Esophagus squamous epithelium (tissue), 5 donors: ENCODE measurements at regions not wholly inside any gene's neighbourhood (a gene's known extent, or its start where the extent isn't known, plus 50 kb on each side); places are given as distances from the start of the nearest gene placed in this dataset.

Source experiments
- DNase-seq: peaks from one replicate; lab custom pipeline; 2025; lab: John Stamatoyannopoulos, UW
- H3K27ac ChIP-seq, 4 donors: fragments of 200-600 bp; sonication (generic); one replicate each; pipeline ENCODE4 v1.5.1; 2016 to 2019; ENCODE audit warnings: mild to moderate bottlenecking in 1 of 4
- H3K27me3 ChIP-seq, 4 donors: fragments of 200-600 bp; sonication (generic); 1 replicate in 3 of 4; 2 replicates in 1 of 4; pipeline versions ENCODE4 v1.5.1 to v1.6.0; 2017 to 2021; ENCODE audit warnings: antibody characterized with exemption in 1 of 4
- H3K36me3 ChIP-seq, 3 donors: fragments of 200-600 bp; sonication (generic); one replicate each; pipeline ENCODE4 v1.5.1; 2016 to 2019
- H3K4me1 ChIP-seq, 3 donors: fragments of 200-600 bp; sonication (generic); one replicate each; pipeline ENCODE4 v1.5.1; 2017 to 2019
- H3K4me3 ChIP-seq, 4 donors: fragments of 200-600 bp; sonication (generic); 1 replicate in 3 of 4; 2 replicates in 1 of 4; pipeline ENCODE4 v1.5.1; 2016 to 2019; ENCODE audit warnings: mild to moderate bottlenecking in 2 of 4, moderate library complexity in 1 of 4
- H3K9me3 ChIP-seq, 3 donors: fragments of 200-600 bp; sonication (generic); one replicate each; pipeline ENCODE4 v1.5.1; 2016 to 2019
- POLR2A ChIP-seq, 4 donors: fragments of 450-650 bp; IDR thresholded peaks; one replicate each; pipeline ENCODE4 v1.6.1; 2017; ENCODE audit warnings: antibody characterized with exemption in 4 of 4, mild to moderate bottlenecking in 4 of 4, moderate library complexity in 3 of 4
- WGBS, 2 donors: methylation state at CpG; one replicate each; pipeline ENCODE4 v1.1.5; 2018; 5-methylcytosine and 5-hydroxymethylcytosine counted together
- intact Hi-C: fragments of 100-400 bp; cut with DNase I; formaldehyde crosslinking; loops from one replicate; pipeline ENCODE4 v1.15.0; 2022
- TF ChIP-seq, protein P1 (sequence below), 6 experiments: fragments of 450-650 bp in 4 of 6; fragments of 200-600 bp in 2 of 6; sonication (generic) in 2 of 6; IDR thresholded peaks; one replicate each; pipeline ENCODE4 v1.5.1; 2016 to 2019; ENCODE audit warnings: antibody characterized with exemption in 6 of 6, mild to moderate bottlenecking in 4 of 6, moderate library complexity in 4 of 6
- donor health status: DM: yes; HTN: yes; CAD: no.

DNA sequence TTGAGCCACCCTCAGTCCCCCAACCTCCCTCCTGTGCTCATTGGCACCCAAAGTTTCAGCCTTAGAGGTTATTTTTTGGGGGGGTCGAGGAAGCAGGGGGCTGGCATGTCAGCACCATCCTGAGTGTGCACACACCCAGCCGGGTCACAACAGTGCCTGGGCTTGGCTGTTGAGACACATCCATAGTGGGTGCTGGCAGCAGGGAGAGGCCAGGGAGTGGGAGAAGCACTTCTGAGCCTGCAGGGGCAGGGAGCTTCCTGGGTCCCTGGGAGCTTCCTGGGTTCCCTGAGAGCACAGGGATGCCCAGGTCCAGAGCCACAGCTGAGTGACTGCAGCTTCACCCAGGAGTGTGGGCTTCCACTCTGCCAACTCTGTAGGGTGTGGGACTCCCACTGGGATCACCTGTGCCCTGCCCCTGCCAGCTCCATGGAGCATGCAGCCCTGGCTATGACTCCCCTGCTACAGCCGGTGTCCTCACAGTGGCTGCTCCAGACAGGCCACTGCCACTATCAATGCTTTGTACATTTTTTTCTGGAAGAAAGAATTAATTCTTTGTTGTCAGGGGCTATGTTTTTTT is 240.4 kb downstream of the PTGER3 start:
- TF ChIP-seq POLR2A (IDR thresholded peaks at IDR 0.05): no peak
- TF ChIP-seq, protein P1, sequence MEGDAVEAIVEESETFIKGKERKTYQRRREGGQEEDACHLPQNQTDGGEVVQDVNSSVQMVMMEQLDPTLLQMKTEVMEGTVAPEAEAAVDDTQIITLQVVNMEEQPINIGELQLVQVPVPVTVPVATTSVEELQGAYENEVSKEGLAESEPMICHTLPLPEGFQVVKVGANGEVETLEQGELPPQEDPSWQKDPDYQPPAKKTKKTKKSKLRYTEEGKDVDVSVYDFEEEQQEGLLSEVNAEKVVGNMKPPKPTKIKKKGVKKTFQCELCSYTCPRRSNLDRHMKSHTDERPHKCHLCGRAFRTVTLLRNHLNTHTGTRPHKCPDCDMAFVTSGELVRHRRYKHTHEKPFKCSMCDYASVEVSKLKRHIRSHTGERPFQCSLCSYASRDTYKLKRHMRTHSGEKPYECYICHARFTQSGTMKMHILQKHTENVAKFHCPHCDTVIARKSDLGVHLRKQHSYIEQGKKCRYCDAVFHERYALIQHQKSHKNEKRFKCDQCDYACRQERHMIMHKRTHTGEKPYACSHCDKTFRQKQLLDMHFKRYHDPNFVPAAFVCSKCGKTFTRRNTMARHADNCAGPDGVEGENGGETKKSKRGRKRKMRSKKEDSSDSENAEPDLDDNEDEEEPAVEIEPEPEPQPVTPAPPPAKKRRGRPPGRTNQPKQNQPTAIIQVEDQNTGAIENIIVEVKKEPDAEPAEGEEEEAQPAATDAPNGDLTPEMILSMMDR (IDR thresholded peaks at IDR 0.05): no peak
- Histone ChIP-seq H3K9me3 (no peaks in the 10 kb centered on the region), H3K27me3 (no peaks in the 10 kb centered on the region), H3K27ac (no peak overlapping the region), H3K4me1 (no peaks in the 10 kb centered on the region), H3K4me3 (no peak overlapping the region), H3K36me3 (no peaks in the 10 kb centered on the region)
- DNase-seq: no peak
- 0 to 44% methylated on average over 1 of the region's 3 CpGs for WGBS, 2 donors
- intact Hi-C loops: no loop called here

GRCh38 chr1:70809069-70809468 is 238.5 kb downstream of the PTGER3 start:
- 86 to 92% methylated on average over 2 of the region's 2 CpGs for WGBS, 2 donors
- intact Hi-C loops: no loop called here
- H3K27me3 ChIP-seq: no peaks in the 10 kb centered on the region
- no peaks in the 10 kb centered on the region for H3K4me1 ChIP-seq
- H3K4me3 ChIP-seq: no peak overlapping the region
- no peaks in the 10 kb centered on the region for H3K9me3 ChIP-seq
- DNase-seq: no peak
- H3K36me3 ChIP-seq: no peaks in the 10 kb centered on the region
- TF ChIP-seq POLR2A (IDR thresholded peaks at IDR 0.05): no peak
- TF ChIP-seq, protein P1 (IDR thresholded peaks at IDR 0.05): no peak
- H3K27ac ChIP-seq: no peak overlapping the region

DNA sequence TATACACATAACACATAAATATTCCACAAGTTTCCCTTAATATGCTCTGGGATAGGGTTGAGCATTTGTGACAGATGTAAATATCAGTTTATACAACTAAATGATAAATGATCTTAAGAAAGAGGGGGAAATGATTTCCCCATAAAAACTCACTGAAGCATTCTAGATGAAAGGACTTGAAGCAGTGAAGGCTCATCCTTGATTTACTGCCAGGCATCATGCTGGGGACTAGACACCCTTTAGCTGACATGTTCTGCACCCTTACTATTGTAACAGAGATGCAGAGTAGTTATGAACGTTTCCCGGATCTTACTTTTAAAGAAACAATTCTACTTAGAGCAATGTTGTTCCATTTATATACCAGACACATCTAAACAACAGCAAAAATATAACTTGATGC is 235.8 kb downstream of the PTGER3 start:
- H3K27ac ChIP-seq: no peak overlapping the region
- H3K4me1 ChIP-seq: no peaks in the 10 kb centered on the region
- H3K27me3 ChIP-seq: no peaks in the 10 kb centered on the region
- no peak overlapping the region for H3K4me3 ChIP-seq
- 72 to 88% methylated on average over 2 of the region's 2 CpGs for WGBS, 2 donors
- no peaks in the 10 kb centered on the region for H3K9me3 ChIP-seq
- TF ChIP-seq, protein P1 (IDR thresholded peaks at IDR 0.05): no peak
- no peak for TF ChIP-seq POLR2A (IDR thresholded peaks at IDR 0.05)
- H3K36me3 ChIP-seq: no peaks in the 10 kb centered on the region
- intact Hi-C loops: no loop called here
- no peak for DNase-seq

DNA sequence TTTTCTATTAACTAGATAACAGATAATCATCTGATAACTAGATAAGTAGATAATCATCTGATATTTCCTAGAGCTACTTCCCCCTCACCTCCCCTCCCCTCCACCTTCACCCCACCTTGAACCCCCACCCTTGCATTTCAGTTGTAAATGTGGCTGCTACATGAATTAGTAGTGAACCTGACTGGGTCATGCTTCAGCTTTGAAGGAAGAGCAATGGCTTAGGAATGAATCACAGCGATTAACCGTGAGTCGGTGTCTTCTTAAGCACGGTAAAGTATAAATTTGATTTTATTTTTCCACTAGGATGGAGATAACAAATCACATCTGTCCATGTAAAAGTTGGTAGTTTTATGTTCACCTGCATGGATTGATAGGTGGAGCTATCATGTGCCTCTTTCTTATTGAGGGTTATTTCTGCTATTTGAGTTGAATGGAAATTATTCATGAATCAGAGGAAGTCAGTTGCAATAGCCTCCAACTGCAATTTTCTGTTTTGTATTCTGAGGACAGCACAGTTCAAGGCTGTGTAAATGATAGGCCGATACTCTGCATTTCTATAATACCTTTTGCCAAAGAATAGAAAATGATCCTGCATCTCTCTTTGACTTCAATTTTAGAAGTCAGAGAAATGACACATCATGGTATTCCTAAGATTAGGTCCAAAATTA is 235.0 kb downstream of the PTGER3 start:
- 86 to 87% methylated on average over 5 of the region's 5 CpGs for WGBS, 2 donors
- Histone ChIP-seq H3K4me1 (no peaks in the 10 kb centered on the region), H3K9me3 (no peaks in the 10 kb centered on the region), H3K27me3 (no peaks in the 10 kb centered on the region), H3K4me3 (no peak overlapping the region), H3K27ac (no peak overlapping the region), H3K36me3 (no peaks in the 10 kb centered on the region)
- intact Hi-C loops: no loop called here
- no peak for DNase-seq
- no peak for TF ChIP-seq POLR2A (IDR thresholded peaks at IDR 0.05)
- TF ChIP-seq, protein P1 (IDR thresholded peaks at IDR 0.05): no peak

GRCh38 chr1:70818401-70818800 is 229.2 kb downstream of the PTGER3 start:
- Histone ChIP-seq H3K4me1 (no peaks in the 10 kb centered on the region), H3K27ac (no peak overlapping the region), H3K36me3 (no peaks in the 10 kb centered on the region), H3K9me3 (no peaks in the 10 kb centered on the region), H3K27me3 (no peaks in the 10 kb centered on the region), H3K4me3 (no peak overlapping the region)
- intact Hi-C loops: no loop called here
- no peak for TF ChIP-seq POLR2A (IDR thresholded peaks at IDR 0.05)
- TF ChIP-seq, protein P1 (IDR thresholded peaks at IDR 0.05): no peak
- 36 to 53% methylated on average over 2 of the region's 2 CpGs for WGBS, 2 donors
- DNase-seq: no peak
